TTC549 (cell line): ENCODE measurements at regions not wholly inside any gene's neighbourhood (a gene's known extent, or its start where the extent isn't known, plus 50 kb on each side); places are given as distances from the start of the nearest gene placed in this dataset.

ENCODE experiments used
- FAIRE-seq: peaks from 2 replicates; lab custom pipeline; 2012; peaks lifted over from hg19 to GRCh38; lab: Jason Lieb, UNC

DNA sequence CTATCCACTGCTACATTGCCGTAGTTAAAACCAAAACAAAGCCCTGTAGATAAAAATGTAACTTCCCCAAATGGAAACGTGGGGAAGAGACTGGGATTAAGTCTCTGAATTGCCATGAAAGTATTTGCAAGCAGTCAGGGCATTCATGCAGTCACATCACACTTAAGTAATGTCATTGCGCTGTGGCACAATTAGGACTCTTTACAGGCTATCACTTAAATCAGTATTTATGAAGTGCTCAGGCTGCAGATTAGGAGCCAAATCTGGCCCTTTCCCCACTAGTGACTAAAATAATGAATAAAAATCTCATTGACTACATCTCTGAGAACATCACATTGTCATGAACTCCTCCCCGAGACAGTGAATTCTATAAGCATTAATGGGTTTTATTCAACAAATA lies 300.9 kb downstream of the ICOS start:
- FAIRE-seq, result no peak

DNA sequence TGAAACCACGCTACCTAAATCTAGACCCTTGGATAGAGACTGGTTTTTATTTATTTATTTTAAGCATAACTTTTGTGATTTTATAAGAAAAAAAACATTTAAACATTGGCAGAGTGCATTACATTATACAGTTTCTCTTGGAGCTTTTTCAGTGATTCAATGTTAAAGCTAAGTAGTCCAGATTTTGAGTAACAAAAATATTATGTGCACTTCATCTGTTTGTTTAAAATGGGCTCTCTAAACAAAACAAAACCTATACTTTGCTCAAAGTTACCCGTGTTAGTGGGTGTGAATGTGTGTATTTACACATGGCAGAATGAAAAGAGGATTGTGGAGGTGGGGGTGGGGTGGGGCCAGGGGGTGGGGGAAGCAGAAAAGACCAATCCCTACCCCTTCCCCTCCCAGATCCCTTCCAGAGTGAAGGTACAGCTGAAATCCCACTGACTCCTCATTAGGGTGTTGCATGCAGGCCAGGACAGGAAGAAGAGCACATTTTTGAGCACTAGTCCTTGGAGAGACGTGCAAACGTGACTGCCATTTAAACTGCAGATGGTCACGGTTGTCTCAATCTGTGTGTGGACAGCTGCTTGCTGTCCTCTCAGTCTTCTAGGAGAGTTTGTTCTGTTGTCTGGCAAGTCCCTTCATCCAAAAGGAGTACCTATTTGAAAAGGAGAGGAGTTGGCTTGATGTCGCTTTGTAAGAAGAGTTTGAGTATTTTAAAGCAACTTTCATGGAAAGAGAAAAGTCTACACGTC lies 303.0 kb downstream of the ICOS start:
- FAIRE-seq, result no peak

DNA sequence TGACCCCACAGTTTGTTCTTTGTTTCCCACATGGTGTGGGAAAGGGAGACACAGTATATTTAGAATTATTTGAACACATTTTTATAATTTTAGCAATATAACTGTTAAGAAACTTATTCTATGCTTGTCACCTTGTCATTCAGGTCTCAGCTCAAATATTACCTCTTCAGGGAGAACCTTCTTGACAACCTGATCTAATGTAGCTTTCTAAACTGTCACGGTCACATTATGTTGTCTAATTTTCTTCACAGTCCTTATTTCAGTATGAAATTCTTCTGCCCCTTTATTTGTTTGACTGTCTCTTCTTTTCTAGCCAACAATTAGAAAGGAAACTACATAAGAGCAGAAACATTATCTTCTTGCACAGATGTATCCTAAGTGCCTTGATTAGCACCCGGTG lies 304.3 kb upstream of the PARD3B start:
- FAIRE-seq, result no peak

DNA sequence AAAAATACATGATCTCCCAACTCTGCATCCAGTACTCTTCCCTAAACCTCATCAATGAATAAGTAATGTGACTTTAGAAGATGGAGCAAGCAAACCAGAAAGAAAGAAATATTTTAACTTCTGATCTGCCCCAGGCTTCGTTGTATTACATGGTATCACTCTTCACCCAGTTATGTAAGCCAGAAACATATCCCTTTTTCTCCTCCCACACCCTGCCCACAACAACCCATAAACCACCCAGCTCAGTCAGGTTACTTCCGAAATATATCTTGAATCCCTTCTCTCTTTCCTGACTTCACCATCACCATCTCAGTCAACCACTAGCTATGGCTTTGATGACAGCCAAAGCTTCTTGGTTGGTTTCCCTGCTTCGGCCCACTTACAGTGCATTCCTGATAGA lies 295.8 kb upstream of the PARD3B start:
- FAIRE-seq, result no peak

DNA sequence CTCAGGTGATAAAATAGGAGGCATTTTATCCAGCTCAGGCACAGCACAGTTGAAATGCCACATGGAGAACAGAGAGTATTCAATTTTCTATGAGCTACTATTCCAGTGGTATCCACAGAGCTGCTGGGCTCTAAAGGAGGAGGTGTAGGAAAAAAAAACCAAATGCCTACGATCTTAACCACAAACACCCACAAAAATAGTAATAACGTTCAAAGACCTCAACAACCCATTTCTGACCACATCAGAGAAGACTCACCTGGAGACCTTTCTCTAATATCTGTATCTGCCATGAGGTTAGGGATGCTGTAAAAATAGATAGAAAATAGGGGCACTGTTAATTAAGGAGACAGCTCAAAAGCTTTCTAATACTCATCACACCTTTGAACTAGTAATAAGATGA lies 294.6 kb upstream of the PARD3B start:
- FAIRE-seq, result no peak

DNA sequence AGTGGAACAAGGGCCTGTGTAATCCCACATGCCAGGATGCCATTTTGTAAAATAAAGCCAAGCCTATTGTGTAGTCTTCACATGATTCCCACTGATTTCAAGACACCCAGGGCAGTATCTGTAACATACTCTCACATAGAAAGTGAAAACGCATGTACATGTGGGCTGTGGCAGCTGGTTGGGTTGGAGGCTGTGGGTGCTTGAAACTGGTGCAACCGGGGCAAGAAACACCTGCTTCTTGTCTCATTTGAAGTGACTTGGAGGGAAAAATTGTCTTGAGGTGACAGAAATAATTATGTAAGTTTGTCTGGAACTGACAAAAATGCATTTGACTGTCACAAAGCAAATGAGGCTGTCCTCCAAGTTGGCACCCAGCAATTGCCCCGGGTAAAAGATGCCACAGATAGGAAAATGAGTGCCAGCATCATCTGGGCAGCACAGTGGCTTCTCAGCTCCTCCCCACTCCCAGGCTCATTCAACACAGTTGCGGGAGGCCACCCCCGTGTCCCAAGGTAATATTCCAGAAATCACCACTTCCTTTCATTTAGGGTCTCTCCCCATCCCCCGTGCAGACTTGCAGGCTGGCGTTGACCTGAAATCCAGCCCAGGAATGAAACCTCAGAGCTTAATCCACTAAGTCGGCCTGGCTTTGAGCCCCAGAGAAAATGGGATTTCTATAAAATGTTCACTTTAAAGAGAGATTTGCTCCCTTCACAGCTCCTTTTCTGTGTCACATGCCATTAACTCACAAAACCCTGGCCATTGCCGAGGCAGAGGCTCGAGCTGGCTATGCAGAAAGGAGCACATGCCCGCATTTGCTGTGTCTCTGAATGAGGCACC lies 293.9 kb upstream of the PARD3B start:
- no peak for FAIRE-seq

DNA sequence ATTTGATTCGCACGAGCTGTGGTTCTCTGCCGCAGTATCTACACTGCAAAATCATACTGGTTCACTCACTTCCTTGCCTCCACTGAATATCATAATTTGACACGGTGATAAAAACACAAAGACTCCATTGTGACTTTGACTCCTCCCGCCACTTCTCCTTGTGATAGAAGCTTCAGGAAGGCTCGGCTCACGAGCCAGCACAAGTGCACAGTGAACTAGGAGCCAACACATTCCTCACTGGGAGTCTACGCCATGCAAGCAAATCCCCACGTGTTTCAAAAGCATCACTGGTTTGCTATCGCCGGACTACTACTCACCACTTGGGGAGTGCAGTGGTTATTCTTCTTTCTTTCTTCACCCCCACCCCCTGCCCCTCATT lies 293.3 kb upstream of the PARD3B start:
- no peak for FAIRE-seq

DNA sequence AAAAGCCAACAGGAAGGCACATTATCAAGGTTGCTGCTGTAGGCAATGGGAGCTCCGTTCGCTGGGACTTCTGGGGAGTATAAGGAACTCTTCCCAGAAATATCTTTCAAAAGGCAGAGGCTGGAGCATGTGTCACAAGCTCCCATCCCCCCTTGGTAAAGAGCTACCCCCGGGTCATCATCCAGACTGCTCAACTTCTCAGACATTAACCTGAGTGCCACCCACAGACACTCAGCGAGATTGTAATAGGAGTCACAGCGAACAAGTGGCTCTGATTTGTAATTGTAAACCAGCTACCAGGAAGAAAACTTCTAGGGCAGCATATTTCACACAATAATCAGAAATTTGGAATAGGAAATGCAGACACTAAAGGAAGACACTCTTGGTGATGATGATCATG lies 290.2 kb upstream of the PARD3B start:
- FAIRE-seq, result no peak

DNA sequence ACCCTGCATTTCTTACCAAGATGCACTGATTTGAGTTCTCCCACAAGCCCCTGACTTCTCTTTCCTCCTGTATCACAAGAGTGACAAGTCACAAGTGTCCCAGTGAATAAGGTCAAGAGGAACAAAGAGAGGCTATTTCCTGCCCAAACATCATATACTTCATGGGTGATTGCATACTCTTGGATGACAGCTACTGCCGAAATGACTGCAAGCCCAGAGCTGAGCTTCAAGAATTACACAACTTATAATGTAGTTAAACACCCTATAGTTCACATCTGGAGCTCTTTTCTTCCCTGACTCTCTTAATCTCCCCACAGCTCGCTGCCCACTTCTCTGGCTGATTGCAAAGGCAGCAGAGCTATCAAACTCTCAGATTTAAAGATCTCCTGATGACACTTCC lies 289.7 kb upstream of the PARD3B start:
- FAIRE-seq, result no peak

DNA sequence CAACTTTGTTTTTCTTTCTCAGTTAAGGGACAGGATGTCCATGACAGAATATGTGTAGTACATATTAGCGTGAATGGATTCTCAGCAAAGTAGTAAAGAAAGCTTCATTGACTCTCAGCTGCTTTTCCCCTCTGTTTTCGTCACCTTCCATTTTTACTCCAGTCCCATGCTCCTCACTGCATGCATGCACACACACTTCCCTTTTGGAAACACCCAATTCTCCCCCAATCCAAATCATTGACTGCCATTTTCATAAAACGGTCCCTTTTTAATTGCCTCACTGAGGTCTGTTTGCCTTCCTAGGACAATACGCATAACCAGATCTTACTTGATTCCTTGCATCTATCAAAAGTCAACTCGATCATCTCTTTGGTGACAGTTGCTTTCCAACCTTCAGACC lies 287.5 kb upstream of the PARD3B start:
- FAIRE-seq, result no peak

DNA sequence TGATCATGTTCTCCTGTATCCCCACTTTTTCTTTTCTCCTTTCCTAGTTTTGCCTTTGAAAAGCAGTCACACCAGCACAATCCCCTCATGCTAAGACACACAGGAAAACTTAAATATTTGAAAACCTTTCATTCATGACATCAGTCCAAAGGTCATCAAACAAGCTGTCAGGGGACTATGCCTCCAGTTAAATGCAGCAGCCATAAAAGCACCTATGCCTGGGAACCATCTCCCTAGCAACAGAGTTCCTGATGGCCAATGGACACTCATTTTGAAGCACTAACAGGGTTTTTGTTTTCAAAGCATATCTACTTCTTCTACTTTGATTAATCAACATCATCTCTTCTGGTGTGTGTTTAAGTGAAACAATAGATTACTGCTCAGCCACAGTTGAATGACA lies 286.4 kb upstream of the PARD3B start:
- FAIRE-seq, result no peak

DNA sequence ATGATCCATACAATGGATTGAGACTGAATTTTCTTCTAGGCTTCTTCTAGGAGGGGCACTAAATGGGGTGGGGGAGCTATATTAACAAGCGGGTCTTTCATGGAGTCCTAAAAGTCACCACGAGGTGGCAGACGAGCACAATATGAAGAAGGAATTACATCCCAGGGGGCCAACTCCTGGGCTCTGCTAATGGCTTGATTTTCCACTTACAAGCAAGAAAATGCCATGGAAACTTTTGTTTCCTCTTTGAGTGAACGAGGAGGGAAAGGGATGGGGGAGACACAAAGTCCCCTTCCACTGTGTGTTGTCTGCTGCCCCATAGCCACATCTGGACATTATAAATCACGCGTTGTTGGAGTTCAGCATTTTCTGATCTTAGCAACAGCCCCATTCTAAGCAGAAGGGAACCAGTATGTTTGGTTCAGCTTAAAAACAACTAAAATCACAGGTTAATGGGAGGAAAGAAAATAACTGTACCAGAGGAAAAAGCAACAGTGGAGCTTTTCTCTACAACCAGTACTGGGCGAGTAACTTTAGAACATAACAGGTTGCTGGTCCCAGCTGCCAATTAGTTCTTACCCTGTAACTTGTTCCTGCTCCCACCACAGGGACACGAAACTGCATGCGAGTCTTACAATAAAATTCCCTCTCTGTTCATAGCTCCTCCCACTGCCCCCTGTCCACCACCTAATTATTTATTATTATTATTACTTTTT lies 285.0 kb upstream of the PARD3B start:
- no peak for FAIRE-seq

DNA sequence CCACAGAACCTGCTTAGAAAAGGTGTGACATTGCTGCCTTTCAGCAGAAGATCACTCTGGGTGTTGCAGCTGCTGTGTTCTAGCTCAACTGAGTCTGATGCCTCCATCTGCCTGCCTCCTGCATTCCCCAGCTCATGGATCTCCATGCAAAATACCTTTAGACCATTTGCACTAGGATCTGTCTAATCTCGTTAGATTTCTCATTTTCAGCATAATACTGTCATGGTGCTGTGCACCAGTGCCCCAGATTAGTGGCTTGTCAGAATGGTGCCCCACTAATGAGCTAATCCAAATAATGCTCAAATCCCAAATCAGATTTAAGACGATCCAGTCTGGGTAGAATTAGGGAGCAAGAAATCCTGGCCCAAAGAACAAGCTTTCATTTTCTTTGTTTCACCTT lies 284.4 kb upstream of the PARD3B start:
- no peak for FAIRE-seq

DNA sequence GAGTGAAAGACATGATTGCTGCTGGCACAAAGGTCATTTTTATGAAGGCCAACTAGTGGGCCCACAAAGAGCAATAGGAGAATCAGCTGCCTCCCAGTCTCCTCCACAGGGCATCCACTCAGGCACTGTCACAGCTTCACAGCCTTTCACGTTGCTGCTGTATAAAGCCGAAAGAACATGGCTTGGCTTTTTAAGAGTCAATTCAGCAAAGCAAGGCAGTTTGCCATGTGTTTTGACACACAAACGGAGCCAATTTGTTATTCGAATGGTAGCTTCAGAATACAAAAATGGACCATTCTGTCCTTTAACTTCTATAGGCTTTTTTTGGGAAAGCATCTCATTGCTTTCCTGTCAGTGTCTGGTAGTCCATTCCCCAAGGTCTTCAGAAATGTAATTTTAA lies 283.4 kb upstream of the PARD3B start:
- no peak for FAIRE-seq

DNA sequence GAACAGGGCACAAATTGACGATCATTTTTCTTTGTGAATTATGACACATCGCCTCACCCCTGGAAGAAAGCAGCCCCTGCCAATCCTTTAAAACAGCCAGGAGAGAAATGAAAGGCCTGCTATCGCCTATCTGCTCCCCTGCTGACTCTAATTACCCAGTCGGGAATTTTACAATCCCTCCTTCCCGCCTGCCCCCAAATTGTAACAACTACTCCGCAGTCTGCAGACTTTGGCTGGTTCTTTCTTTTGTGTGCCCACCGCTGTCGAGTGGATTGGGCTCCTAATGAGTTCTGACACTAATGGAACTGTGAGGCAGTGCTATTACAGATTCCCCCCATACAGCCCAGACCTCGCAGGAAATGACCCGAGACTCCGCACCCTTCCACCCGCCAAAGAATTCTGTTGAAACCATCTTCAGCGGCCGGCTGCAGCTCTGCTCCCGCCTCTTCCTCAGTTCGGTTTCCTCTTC lies 281.2 kb upstream of the PARD3B start:
- FAIRE-seq, result no peak

DNA sequence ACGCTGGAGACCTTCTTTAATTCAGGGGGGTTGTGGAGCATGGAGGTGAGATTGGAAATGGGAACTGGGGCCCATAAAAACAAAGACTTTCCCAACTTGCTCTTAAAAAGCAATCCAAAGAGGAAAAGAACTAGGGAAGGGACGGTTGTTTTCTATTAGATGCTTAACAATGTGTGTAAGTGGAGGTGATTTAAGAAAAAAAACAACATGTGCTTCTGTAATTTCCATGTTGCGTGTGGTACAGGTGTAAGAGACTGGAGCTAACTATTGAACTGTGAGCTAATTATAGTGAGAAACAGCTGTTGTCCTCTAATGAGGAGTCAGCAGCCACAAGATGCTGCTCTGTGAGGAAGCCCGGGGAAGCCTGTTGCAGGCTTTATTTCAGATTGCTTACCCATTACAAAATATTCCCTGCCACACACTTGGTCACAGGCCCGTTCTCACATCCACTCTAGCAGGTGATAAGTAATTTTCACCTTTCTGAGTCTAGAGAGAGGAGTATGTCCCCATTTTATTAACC lies 280.6 kb upstream of the PARD3B start:
- FAIRE-seq, result no peak

DNA sequence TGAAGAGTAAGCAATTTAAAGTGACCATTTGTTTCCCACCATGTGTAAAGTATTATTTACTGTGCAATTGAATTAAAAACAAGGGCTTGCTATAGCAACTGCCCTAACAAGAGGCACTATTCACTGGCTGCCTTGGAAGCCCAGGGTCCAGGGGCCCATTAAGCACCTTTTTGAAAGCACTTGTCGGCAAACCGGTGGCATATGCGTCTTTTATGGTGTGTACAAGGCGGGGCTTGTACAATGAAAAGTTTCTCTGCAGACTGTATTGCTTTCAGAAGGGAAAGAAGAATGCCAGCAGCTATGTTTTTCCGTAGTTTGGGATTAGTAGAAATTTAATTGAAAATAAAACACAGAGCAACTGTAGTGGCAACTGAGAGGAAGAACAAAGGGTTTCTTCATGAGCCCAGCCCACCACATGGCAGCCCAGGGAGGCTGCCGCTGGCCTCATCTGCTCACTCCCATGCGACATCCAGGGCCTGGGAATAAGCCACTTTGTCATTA lies 279.5 kb upstream of the PARD3B start:
- FAIRE-seq, result no peak

DNA sequence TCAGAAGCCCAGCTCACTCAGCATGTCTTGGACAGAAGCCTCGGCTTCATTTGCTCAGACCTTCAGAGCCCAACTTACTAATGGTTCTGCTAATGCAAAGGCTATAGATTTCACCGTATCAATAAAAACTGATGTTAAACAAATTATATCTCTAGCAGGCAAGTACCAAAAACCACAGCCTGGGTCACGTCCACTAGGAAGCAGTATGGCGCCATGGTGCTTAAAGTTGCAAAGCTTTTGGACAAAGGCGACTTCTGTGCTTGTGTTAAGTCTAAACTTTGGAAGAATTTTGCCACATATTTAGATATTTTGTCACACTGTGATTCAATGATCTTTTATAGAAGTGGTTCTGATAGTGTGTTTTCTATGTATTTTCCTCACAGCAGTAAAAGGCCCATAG lies 276.8 kb upstream of the PARD3B start:
- FAIRE-seq, result no peak

DNA sequence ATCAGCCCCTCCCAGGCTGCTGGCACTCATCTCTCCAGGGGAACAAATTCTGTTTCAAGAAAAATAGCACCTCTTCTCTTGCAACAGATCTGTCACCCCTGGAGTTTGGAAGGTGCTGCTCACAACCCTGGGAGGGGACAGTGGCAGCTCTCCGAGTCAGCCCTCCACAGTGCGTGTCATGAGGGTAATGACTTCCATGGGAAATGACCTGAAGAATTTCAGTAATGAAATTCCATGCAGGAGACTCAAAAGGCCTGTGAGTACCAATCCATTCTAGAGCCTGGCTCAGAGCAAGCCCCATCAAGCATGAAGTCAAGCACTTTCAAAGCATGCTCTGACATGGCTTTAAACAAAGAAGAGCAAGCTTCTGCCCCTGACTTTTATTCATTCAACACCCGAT lies 276.3 kb upstream of the PARD3B start:
- no peak for FAIRE-seq

DNA sequence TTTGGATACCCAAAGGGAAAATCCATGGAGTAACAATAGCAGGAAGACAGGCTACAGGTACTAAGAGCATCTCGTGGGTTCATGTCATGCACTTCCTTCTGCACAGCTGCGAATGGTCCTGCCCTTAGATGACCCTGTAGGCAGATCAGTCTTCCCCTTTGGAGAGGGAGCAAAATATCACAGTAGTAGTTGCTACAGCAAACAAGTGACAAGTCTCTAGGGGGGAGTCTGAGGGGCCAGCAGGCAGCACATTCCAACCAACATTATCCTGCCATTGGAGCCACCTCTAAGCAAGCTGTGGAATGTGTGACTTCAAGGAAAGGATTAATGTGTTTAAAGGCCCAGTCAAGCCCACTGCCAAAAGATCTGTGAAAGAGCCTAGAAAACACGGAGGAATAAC lies 273.2 kb upstream of the PARD3B start:
- no peak for FAIRE-seq

DNA sequence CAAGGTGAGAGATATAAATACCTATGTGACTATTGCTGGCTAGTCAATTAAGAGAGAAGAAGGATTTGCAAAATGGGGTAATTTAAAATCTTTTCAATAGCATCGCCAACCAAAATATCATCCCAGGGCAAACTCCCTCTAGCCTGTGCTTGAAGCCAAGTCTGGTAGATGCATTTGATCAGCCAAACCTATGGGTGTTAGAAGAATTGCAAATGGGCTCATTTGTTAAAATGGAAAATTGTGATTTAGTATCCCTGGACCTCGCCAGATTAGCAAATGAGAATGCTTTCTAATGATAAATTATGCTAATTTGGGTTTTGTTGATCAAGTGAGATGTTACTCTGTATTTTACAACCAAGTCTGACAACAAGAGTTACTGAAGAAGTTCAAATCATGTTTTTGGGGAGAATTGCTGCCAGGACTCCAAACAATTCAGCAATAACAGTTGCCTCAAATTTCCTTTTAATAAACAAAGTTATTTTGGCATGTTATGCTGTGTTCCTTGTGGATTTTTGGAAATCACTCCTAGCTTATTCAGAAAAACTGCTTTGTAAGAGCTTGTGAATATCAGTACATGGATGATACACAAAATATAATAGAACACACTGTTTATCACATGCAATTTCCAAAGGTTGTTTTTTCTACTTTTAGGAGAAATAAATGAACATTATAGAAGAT lies 272.5 kb upstream of the PARD3B start:
- FAIRE-seq, result no peak

DNA sequence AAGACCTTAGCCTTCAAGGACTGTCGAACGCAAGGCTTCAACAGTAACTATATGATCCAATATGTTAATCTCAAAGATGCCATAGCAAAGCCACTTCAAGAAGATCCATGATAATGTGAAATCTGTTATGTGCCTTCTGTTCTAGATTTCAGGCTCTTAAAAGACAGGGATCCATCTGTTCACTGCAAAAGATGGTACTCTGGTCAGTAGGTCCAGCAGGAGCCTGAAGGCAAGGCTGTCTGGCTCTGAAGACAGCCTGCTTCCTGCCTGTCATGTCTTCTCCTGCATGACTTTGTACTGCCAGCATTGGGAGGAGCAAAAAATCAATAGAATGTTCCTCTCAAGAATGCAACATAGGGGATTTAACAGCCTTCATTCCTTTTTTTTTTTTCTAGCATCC lies 270.8 kb upstream of the PARD3B start:
- FAIRE-seq, result no peak
